ENCODE measurements at regions not wholly inside any gene's neighbourhood (a gene's known extent, or its start where the extent isn't known, plus 50 kb on each side); places are given as distances from the start of the nearest gene placed in this dataset.

DNA sequence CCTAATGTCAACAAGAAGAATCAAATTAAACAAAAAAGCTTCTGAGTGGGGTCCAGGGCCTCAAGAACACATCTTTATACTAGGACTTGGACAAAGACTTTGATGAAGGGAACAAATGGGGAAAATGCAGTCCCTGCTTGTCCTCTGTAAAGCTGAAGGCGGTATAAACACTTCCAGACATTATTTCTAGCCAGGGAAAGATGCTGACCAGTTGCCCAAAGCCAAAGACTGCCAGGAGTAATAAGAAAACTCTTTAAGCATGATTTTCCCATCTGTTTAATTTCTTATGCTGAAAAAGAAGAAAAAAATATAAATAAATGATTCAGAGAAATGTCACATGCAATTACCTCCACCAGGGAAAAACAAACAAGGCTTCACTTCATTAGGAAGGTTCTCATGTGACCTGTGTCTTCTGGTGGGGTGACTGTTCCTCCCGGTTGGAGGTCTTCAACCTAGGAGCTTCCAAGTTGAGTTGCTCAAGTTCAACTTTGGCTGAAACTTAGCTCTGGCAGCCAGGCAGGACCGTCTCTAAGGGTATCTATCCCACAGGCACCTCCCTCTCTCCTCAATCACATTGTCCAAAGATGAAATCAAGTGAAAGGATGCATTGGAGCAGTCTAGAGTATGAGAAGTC lies 65.2 kb upstream of the KCNE2 start:
- H3K9me3 Mint-ChIP-seq = peaks cover 28% of the 10 kb centered on the region
- intact Hi-C loops (cut with micrococcal nuclease) = no loop called here
- no peak overlapping the region for H3K4me3 Mint-ChIP-seq
- no peaks in the 10 kb centered on the region for H3K4me1 Mint-ChIP-seq (ENCODE audit: low read depth)
- H3K27ac Mint-ChIP-seq = no peak overlapping the region
- H3K36me3 Mint-ChIP-seq (ENCODE audit: low read depth) = no peaks in the 10 kb centered on the region
- peaks cover 2% of the 10 kb centered on the region for H3K27me3 Mint-ChIP-seq

DNA sequence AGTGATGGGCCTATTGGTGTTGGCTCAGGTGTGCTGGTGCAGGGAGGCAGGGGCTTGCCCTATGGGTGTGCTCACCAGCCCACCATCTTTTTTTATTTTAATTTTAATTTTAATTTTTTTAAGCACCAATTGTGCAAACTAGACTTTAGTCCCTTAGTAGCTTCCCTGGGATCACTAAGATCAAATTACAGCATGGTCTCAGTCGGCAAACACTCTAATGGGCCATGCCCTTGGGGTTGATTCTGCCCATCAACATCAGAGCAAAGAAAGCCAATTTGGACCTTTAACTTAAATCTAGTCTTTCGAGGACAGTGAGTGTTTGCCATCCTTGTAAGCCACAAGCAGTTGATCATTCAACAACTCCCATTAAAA lies 64.7 kb upstream of the KCNE2 start:
- H3K4me3 Mint-ChIP-seq = no peak overlapping the region
- no peaks in the 10 kb centered on the region for H3K4me1 Mint-ChIP-seq (ENCODE audit: low read depth)
- H3K9me3 Mint-ChIP-seq = peaks cover 28% of the 10 kb centered on the region
- H3K36me3 Mint-ChIP-seq (ENCODE audit: low read depth) = no peaks in the 10 kb centered on the region
- H3K27ac Mint-ChIP-seq = no peak overlapping the region
- peaks cover 4% of the 10 kb centered on the region for H3K27me3 Mint-ChIP-seq
- intact Hi-C loops (cut with micrococcal nuclease) = no loop called here

DNA sequence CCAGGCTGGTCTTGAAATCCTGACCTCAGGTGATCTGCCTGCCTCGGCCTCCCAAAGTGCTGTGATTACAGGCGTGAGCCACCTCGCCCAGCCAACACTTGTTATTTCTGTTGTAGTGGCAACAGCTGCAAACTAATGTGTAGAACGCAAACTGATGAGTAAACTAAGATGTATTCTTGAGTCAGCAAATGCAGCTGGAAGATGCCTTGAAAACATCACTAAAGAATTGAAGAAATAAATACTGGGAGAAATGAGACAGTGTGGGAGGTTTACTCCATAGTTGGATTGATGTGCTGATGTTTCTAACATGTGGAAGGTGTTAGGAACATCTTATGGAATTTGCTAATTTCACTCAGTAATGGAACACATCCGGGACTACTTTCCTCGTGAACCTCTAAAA lies 61.3 kb upstream of the KCNE2 start:
- H3K27me3 Mint-ChIP-seq = peaks cover 10% of the 10 kb centered on the region
- no peaks in the 10 kb centered on the region for H3K4me1 Mint-ChIP-seq (ENCODE audit: low read depth)
- intact Hi-C loops (cut with micrococcal nuclease) = no loop called here
- peaks cover 25% of the 10 kb centered on the region for H3K9me3 Mint-ChIP-seq
- no peaks in the 10 kb centered on the region for H3K36me3 Mint-ChIP-seq (ENCODE audit: low read depth)
- H3K4me3 Mint-ChIP-seq = no peak overlapping the region
- H3K27ac Mint-ChIP-seq = no peak overlapping the region

DNA sequence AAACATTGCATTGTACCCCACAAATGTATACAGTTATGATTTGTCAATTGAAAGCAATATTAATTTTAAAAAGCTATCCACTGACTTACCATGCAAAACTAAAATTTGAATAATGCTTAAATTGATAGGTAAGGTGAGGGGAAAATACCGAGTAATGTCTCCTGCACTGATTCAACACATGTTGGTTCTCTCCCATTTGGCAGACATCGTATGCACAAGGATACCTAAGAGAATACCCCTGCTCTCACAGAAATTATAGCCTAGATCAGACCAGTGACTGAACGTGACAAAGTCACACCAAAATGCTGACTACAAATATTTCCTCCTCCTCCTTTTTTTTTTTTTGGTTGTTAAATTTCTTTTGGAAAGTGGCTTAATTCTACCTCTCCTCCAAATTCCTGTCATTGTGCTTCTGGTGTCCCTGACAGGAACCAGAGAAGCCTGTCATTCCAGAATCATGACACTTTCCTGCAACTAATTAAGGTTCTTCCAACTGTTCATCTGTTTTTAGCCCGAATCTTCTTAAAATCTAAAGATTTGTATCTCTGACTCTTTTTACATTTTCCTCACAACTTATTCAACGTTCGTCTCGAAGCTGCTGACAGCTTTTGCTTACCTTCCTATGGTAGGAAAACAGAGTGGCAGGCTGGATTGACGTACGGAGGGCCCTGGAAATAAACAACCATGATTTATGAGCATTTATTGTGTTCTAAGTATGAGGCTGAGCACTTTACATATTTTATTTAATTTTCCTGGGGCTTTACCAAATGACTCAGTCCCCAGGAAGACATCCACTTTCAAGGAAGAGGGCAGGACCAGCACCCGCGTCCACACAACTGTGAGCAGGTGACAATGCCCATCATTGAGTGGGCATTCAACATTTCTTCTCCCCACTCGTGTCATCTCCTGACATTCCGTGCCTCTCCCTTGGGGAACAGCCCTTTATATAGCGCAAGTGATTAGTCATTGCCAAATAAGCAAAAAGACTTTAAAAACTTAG lies 57.9 kb upstream of the KCNE2 start:
- H3K4me3 Mint-ChIP-seq = no peak overlapping the region
- no peaks in the 10 kb centered on the region for H3K4me1 Mint-ChIP-seq (ENCODE audit: low read depth)
- H3K27ac Mint-ChIP-seq = no peak overlapping the region
- no peaks in the 10 kb centered on the region for H3K36me3 Mint-ChIP-seq (ENCODE audit: low read depth)
- H3K27me3 Mint-ChIP-seq = peaks cover 12% of the 10 kb centered on the region
- intact Hi-C loops (cut with micrococcal nuclease) = no loop called here
- peaks cover 5% of the 10 kb centered on the region for H3K9me3 Mint-ChIP-seq

DNA sequence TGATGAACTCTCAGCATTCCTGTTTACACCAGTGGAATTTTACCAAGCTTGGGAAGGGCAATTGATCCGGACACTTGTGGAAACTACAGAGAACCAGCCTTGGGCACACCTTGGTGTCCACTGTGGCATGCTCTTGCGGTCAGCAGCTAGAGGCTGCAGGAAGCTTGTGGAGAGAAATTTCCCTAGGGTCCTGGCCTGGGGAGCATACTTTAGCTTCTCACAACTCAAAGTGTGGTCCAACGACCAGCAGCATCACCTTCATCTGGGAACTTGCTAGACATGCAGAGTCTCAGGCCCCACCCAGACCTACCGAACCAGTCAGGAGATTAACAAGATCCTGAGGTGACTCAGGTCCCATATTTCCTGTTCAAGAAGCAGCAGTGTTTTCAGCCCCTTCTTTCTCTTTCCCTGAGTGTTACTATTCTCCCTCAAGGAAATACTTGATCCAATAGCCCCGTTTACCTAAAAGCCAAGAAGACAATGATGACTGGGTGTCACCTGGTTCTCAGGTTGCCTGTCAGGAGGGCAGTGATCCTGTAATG lies 55.7 kb upstream of the KCNE2 start:
- no peaks in the 10 kb centered on the region for H3K36me3 Mint-ChIP-seq (ENCODE audit: low read depth)
- no peaks in the 10 kb centered on the region for H3K9me3 Mint-ChIP-seq
- intact Hi-C loops (cut with micrococcal nuclease) = no loop called here

DNA sequence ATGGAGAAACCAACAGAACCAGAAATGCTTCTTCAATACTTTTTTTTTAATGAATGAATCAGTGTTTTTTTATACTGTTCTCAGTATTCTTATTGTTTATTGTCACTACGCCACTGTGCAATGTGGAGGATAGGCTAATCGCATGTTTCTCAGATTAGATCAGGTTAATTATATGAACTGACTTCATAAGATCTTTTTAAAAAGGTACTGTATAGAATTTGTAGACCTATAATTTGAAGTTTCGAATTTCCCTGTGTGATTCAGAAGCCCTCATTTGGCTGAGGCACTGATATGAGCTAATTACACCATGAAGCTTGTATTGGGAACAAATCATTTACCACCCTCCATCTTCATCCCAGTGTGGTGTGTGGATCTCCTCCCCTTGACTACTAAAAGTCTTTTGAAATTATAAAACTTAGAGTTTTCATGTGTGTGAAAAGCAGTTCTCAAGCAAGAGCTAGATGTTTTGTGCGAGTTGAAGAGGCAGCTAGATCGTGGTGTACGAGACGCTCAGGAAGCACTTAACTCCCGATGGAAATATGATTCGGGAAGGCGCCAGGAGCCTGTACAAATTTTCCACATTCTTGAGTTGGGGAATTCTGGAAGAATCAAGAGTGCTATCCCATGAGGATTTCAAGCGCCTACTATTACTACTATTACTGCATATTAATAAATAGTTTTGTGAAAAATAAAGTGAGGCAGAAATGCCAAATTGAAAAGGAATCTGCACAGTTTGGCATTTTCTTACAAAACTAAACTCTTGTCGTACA lies 52.1 kb upstream of the KCNE2 start:
- intact Hi-C loops (cut with micrococcal nuclease) = no loop called here
- H3K27me3 Mint-ChIP-seq = peaks cover 14% of the 10 kb centered on the region
- no peak overlapping the region for H3K4me3 Mint-ChIP-seq
- H3K27ac Mint-ChIP-seq = no peak overlapping the region
- H3K9me3 Mint-ChIP-seq = no peaks in the 10 kb centered on the region
- H3K36me3 Mint-ChIP-seq (ENCODE audit: low read depth) = no peaks in the 10 kb centered on the region
- no peaks in the 10 kb centered on the region for H3K4me1 Mint-ChIP-seq (ENCODE audit: low read depth)

More for the DNA sequence above, 55.7 kb upstream of the KCNE2 start:
- Mint-ChIP-seq H3K27me3 (peaks cover 14% of the 10 kb centered on the region), H3K4me1 (ENCODE audit: low read depth) (no peaks in the 10 kb centered on the region), H3K4me3 (no peak overlapping the region), H3K27ac (no peak overlapping the region)

DNA sequence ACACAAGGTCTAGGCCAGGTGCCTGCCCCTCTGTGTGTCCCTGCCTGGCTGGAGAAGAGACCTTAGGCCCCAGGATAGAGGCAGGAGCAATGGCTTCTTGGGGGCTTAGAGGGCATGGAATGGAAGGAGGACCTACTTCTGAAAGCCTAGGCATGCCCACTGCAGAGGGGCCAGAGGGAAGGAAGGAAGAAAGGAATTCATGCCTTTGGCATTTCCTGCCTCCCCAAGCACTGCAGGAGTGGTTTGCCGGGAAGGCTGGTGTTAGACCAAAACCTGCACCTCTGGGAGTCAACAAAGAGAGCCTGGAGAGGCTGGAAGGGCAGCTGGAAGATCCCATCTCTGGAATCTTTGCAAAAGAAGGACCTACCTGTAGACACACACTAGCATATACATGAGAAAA lies 50.7 kb upstream of the KCNE2 start:
- Mint-ChIP-seq H3K4me1 (ENCODE audit: low read depth) (no peaks in the 10 kb centered on the region), H3K9me3 (no peaks in the 10 kb centered on the region), H3K27ac (no peak overlapping the region), H3K36me3 (ENCODE audit: low read depth) (no peaks in the 10 kb centered on the region), H3K4me3 (no peak overlapping the region), H3K27me3 (peaks cover 11% of the 10 kb centered on the region)
- intact Hi-C loops (cut with micrococcal nuclease) = no loop called here

Measured in dendritic cell treated with granulocyte-macrophage colony-stimulating factor and Interleukin-4, amounts not matched to agents 40 ng/mL and 50 ng/mL, for 4 days (primary cell).